ENCODE measurements at regions not wholly inside any gene's neighbourhood (a gene's known extent, or its start where the extent isn't known, plus 50 kb on each side); places are given as distances from the start of the nearest gene placed in this dataset.

GRCh38 chr2:19675003-19675629 is 226.7 kb downstream of the TTC32 start:
- H3K36me3 ChIP-seq (replicated peaks in 1 of 2): no peaks in the 10 kb centered on the region
- intact Hi-C loops (cut with DNase I): no loop called here
- no peaks in the 10 kb centered on the region for H3K27me3 ChIP-seq
- H3K4me3 ChIP-seq: no peak overlapping the region
- WGBS, 4 donors: 40 to 56% (median 44%) methylated on average over 13 of the region's 13 CpGs
- H3K9me3 ChIP-seq (replicated peaks in 1 of 3): no peaks in the 10 kb centered on the region
- DNase-seq: no peak
- no peak for TF ChIP-seq CTCF (IDR thresholded peaks at IDR 0.05)
- TF ChIP-seq POLR2A (IDR thresholded peaks at IDR 0.05): no peak
- H3K4me1 ChIP-seq (replicated peaks in 1 of 2): no peaks in the 10 kb centered on the region
- H3K27ac ChIP-seq: no peak overlapping the region

GRCh38 chr2:19674051-19675002 is 227.5 kb downstream of the TTC32 start:
- Histone ChIP-seq H3K36me3 (replicated peaks in 1 of 2) (no peaks in the 10 kb centered on the region), H3K4me1 (replicated peaks in 1 of 2) (no peaks in the 10 kb centered on the region), H3K27me3 (no peaks in the 10 kb centered on the region), H3K9me3 (replicated peaks in 1 of 3) (no peaks in the 10 kb centered on the region), H3K27ac (no peak overlapping the region), H3K4me3 (no peak overlapping the region)
- intact Hi-C loops (cut with DNase I): no loop called here
- WGBS, 4 donors: 68 to 77% (median 70%) methylated on average over 16 of the region's 16 CpGs
- TF ChIP-seq CTCF (IDR thresholded peaks at IDR 0.05) (no peak), POLR2A (IDR thresholded peaks at IDR 0.05) (no peak)
- no peak for DNase-seq

GRCh38 chr2:19673213-19673791 is 228.5 kb downstream of the TTC32 start:
- no peak for DNase-seq
- no peak for TF ChIP-seq POLR2A (IDR thresholded peaks at IDR 0.05)
- no peak for TF ChIP-seq CTCF (IDR thresholded peaks at IDR 0.05)
- Histone ChIP-seq H3K36me3 (replicated peaks in 1 of 2) (no peaks in the 10 kb centered on the region), H3K27ac (no peak overlapping the region), H3K4me3 (no peak overlapping the region), H3K27me3 (no peaks in the 10 kb centered on the region), H3K4me1 (replicated peaks in 1 of 2) (no peaks in the 10 kb centered on the region), H3K9me3 (replicated peaks in 1 of 3) (no peaks in the 10 kb centered on the region)
- intact Hi-C loops (cut with DNase I): no loop called here
- WGBS, 4 donors: 56 to 64% (median 59%) methylated on average over 10 to 11 of the region's 11 CpGs

- Histone ChIP-seq H3K27me3 (no peaks in the 10 kb centered on the region), H3K4me1 (replicated peaks in 1 of 2) (no peaks in the 10 kb centered on the region), H3K9me3 (replicated peaks in 1 of 3) (no peaks in the 10 kb centered on the region), H3K36me3 (replicated peaks in 1 of 2) (no peaks in the 10 kb centered on the region), H3K27ac (no peak overlapping the region), H3K4me3 (no peak overlapping the region)
- DNase-seq: no peak
- no peak for TF ChIP-seq CTCF (IDR thresholded peaks at IDR 0.05)
- TF ChIP-seq POLR2A (IDR thresholded peaks at IDR 0.05): no peak
- 78 to 87% (median 83%) methylated on average over 4 of the region's 4 CpGs for WGBS, 4 donors
- intact Hi-C loops (cut with DNase I): no loop called here
These were observed 229.9 kb downstream of the TTC32 start for GRCh38 chr2:19671916-19672315.

Measured in adrenal gland (tissue), 9 donors.